Calu3 (cell line): ENCODE measurements at regions not wholly inside any gene's neighbourhood (a gene's known extent, or its start where the extent isn't known, plus 50 kb on each side); places are given as distances from the start of the nearest gene placed in this dataset.

Source experiments
- BruUV-seq: library from RNA; stranded (reverse); fragments of 400-500 nt; replicated peaks from 2 replicates; lab custom pipeline; 2021; lab: Mats Ljungman, UMichigan
- CTCF ChIA-PET: fragments of 300-600 bp; sonication (Branson Sonifier 250); formaldehyde crosslinking; loops from one replicate; lab custom pipeline; 2022; ENCODE audit warnings: antibody characterized with exemption; lab: Charles Lee
- DNase-seq: peaks from one replicate; pipeline ENCODE4 v3.0.0; 2022
- H3K27ac Mint-ChIP-seq: one replicate; pipeline ENCODE4 v1.8.0; 2022; ENCODE audit warnings: mixed read lengths; ENCODE audit not compliant: unreplicated experiment
- H3K27me3 Mint-ChIP-seq: one replicate; pipeline ENCODE4 v1.8.0; 2022; ENCODE audit warnings: mixed read lengths; ENCODE audit not compliant: unreplicated experiment
- H3K36me3 Mint-ChIP-seq: one replicate; pipeline ENCODE4 v1.8.0; 2022; ENCODE audit warnings: mild to moderate bottlenecking, moderate library complexity, mixed read lengths; ENCODE audit not compliant: insufficient read depth, unreplicated experiment
- H3K4me1 Mint-ChIP-seq: one replicate; pipeline ENCODE4 v1.8.0; 2022; ENCODE audit warnings: mild to moderate bottlenecking, low read depth, mixed read lengths; ENCODE audit not compliant: unreplicated experiment
- H3K4me3 Mint-ChIP-seq: one replicate; pipeline ENCODE4 v1.8.0; 2022; ENCODE audit warnings: mild to moderate bottlenecking, low read depth, moderate library complexity, mixed read lengths; ENCODE audit not compliant: unreplicated experiment
- H3K9me3 Mint-ChIP-seq: one replicate; pipeline ENCODE4 v1.8.0; 2022; ENCODE audit warnings: low read depth, mixed read lengths; ENCODE audit not compliant: unreplicated experiment
- CTCF ChIP-seq: fragments of 200-600 bp; IDR thresholded peaks from one replicate; pipeline ENCODE4 v1.8.0; 2022; ENCODE audit warnings: antibody characterized with exemption; ENCODE audit not compliant: unreplicated experiment
- intact Hi-C: fragments of 100-400 bp; cut with micrococcal nuclease; formaldehyde crosslinking; loops from one replicate; pipeline ENCODE4 v1.10.0; 2022; ENCODE audit not compliant: unreplicated experiment

GRCh38 chr6:105954148-105954547 lies 132.0 kb upstream of the PRDM1 start:
- Mint-ChIP-seq H3K4me1 (no peaks in the 10 kb centered on the region), H3K27me3 (no peaks in the 10 kb centered on the region), H3K4me3 (no peak overlapping the region), H3K9me3 (no peaks in the 10 kb centered on the region), H3K27ac (no peak overlapping the region), H3K36me3 (no peaks in the 10 kb centered on the region)
- TF ChIP-seq CTCF, result no peak
- CTCF ChIA-PET, result no interaction called here
- BruUV-seq, result no TSS peak
- intact Hi-C loops, result no loop called here
- no peak for DNase-seq

DNA sequence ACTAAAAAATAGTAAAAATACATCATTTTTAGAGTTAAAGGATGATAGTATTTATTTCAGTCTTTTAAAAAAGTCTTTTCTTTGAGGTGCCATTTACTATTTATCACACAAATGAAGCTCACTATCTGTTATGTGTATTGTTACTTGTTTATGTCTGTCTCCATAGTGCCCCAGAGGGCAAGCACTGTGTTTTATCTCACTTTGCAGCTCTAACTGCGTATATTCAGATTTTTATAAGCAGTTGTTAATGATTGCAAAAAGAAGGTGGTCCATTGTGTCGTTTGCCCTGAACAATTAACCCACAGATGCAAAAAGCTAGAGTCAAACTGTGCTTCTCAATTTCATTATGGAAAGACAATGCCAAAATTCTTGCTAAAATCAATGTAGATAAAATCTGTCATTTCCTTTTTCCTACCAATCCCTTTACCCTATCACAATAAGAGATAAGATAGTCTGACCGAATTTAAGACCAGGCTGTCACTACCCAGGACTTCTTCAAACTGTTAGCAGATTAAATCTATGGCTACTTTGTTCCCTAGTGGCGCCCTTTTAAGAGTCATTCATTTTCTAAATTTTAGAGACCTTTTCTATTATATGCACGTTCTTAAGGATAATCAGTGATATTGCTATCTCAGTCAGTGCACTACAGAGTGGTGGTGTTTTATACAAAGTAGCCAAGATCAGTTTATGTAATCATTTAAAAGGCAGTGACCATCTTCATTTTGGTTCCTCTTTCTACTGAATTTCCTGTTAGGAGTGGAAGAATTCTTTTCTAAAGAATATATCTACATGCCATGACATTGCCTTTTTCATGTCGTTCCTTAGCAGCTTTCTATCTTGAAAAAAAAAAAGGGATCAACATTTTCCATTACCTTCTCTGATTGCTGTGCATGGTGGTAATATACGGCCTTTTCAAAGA lies 133.1 kb upstream of the PRDM1 start:
- H3K27ac Mint-ChIP-seq, result no peak overlapping the region
- no peaks in the 10 kb centered on the region for H3K36me3 Mint-ChIP-seq
- intact Hi-C loops, result no loop called here
- no peak for TF ChIP-seq CTCF
- H3K9me3 Mint-ChIP-seq, result no peaks in the 10 kb centered on the region
- H3K4me3 Mint-ChIP-seq, result no peak overlapping the region
- no peaks in the 10 kb centered on the region for H3K27me3 Mint-ChIP-seq
- CTCF ChIA-PET, result no interaction called here
- BruUV-seq, result no TSS peak
- DNase-seq, result no peak
- H3K4me1 Mint-ChIP-seq, result no peaks in the 10 kb centered on the region

DNA sequence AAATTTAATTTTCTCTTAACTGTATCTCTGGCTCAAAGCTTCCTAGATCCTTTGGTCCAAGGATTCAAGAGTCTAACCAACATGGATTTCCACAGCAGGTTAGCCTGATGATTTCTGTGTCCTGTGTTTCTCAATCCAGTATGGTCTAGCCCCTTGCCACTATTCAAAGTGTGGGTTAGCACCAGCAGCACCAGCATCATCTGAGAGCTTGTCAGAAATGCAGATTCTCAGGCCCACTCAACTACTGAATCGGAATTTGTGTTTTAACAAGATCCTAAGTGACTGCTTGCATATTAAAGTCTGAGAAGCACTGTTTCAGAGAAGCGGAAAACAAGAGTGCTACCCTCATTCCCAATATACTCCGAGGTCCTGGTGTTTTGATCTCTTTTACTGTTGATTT lies 133.8 kb upstream of the PRDM1 start:
- CTCF ChIA-PET, result no interaction called here
- H3K36me3 Mint-ChIP-seq, result no peaks in the 10 kb centered on the region
- H3K27me3 Mint-ChIP-seq, result no peaks in the 10 kb centered on the region
- no TSS peak for BruUV-seq
- no peak overlapping the region for H3K27ac Mint-ChIP-seq
- no peaks in the 10 kb centered on the region for H3K4me1 Mint-ChIP-seq
- DNase-seq, result no peak
- TF ChIP-seq CTCF, result no peak
- H3K4me3 Mint-ChIP-seq, result no peak overlapping the region
- intact Hi-C loops, result no loop called here
- H3K9me3 Mint-ChIP-seq, result no peaks in the 10 kb centered on the region

DNA sequence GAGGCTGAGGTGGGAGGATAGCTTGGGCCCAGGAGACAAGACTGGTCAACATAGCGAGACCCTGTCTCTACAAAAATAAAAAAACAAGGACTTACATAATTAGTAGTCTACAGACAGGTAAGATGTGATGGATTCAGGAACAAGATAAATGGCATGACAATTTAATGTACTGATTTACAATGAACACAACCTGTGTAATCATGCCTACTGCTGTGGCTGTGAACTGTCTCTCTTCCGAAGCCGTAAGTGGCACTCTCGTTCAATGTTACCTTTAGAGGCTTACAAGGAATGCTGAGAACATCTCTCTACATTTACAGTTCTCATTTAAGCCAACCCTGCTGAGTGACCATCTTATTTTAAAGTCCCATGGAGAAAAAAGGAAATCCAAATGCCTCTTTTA lies 134.8 kb upstream of the PRDM1 start:
- Mint-ChIP-seq H3K36me3 (no peaks in the 10 kb centered on the region), H3K4me1 (no peaks in the 10 kb centered on the region), H3K27ac (no peak overlapping the region), H3K4me3 (no peak overlapping the region), H3K9me3 (no peaks in the 10 kb centered on the region), H3K27me3 (no peaks in the 10 kb centered on the region)
- no TSS peak for BruUV-seq
- no peak for DNase-seq
- intact Hi-C loops, result no loop called here
- CTCF ChIA-PET, result no interaction called here
- no peak for TF ChIP-seq CTCF
